ENCODE measurements at regions not wholly inside any gene's neighbourhood (a gene's known extent, or its start where the extent isn't known, plus 50 kb on each side); places are given as distances from the start of the nearest gene placed in this dataset.

DNA sequence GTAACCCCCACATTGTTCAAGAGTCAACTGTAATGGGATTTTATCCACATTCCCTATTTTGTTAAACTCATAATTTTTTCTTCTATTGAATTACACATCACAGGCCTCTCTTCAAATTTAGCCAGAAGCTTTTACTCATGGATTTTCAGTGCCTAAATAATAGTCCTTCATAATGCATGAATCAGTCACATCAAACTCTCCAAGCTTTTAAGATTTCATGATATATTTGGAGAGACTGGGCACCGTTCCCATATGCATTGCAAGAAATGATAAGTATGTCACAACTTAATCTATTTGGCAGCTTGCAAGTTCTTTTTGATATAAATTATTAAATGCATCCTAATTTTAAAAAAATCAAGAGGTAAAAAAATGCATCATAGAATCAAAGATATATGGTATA, 465.9 kb downstream of the DMAC1 start:
- WGBS (ENCODE audit: low lambda C conversion rate), result 0% methylated on average over 1 of the region's 1 CpG
- H4K20me1 ChIP-seq (ENCODE audit: insufficient read depth, low read length), result no peaks in the 10 kb centered on the region
- H3K4me3 ChIP-seq (replicated peaks in 1 of 3; ENCODE audit: insufficient read depth in 1 of 3, low read depth in 2 of 3, low read length in 3 of 3), result no peak overlapping the region
- BruUV-seq (replicated peaks), result no TSS peak
- no peaks in the 10 kb centered on the region for H3K79me2 ChIP-seq (ENCODE audit: insufficient read depth, low read length)
- no peaks in the 10 kb centered on the region for H3K27me3 ChIP-seq (ENCODE audit: control insufficient read depth in 1 of 2, insufficient read depth in 2 of 2, low read length in 2 of 2)
- no peaks in the 10 kb centered on the region for H3K9me3 ChIP-seq (ENCODE audit: low read length)
- ChIA-PET POLR2A (no interaction called here), CTCF (ENCODE audit: low intra/inter-chr PET ratio, low total read pairs) (no interaction called here)
- H3K27ac ChIP-seq (ENCODE audit: extremely low read length, insufficient read depth, low read length), result no peak overlapping the region
- H3K9ac ChIP-seq (ENCODE audit: insufficient read depth, low read depth, low read length), result no peak overlapping the region
- intact Hi-C loops (cut with micrococcal nuclease; ENCODE audit: unreplicated experiment), result no loop called here
- H3K4me2 ChIP-seq (ENCODE audit: low read depth, low read length), result no peak overlapping the region
- TF ChIP-seq SRSF1 (optimal IDR thresholded peaks at IDR 0.05; ENCODE audit: low read depth, low read length), result no peak
- TF ChIP-seq ZNF274 (CRISPR knock-in tag; IDR thresholded peaks at IDR 0.05), result no peak
- TF ChIP-seq HNRNPK (IDR thresholded peaks at IDR 0.05; ENCODE audit: low read depth, low read length, poor library complexity, severe bottlenecking), result no peak
- no peak for TF ChIP-seq ZNF644 (CRISPR knock-in tag; IDR thresholded peaks at IDR 0.05; ENCODE audit: low read depth)
- TF ChIP-seq ZNF30 (CRISPR knock-in tag; IDR thresholded peaks at IDR 0.05), result no peak
- no peak for TF ChIP-seq CBX2 (IDR thresholded peaks at IDR 0.05; ENCODE audit: low read depth, low read length)
- no peak for TF ChIP-seq CBX2 (CRISPR knock-in tag; IDR thresholded peaks at IDR 0.05; ENCODE audit: low read depth)
- TF ChIP-seq ATF7-NPFF (CRISPR knock-in tag; IDR thresholded peaks at IDR 0.05; ENCODE audit: low read depth), result no peak
- TF ChIP-seq, protein P1, sequence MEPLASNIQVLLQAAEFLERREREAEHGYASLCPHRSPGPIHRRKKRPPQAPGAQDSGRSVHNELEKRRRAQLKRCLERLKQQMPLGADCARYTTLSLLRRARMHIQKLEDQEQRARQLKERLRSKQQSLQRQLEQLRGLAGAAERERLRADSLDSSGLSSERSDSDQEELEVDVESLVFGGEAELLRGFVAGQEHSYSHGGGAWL (CRISPR knock-in tag; IDR thresholded peaks at IDR 0.05), result no peak
- TF ChIP-seq SP140L (CRISPR knock-in tag; IDR thresholded peaks at IDR 0.05; ENCODE audit: borderline replicate concordance), result no peak
- TF ChIP-seq ZNF235 (CRISPR knock-in tag; IDR thresholded peaks at IDR 0.05; ENCODE audit: borderline replicate concordance), result no peak
- TF ChIP-seq ZNF674 (CRISPR knock-in tag; IDR thresholded peaks at IDR 0.05; ENCODE audit: low read depth), result no peak
- no peak for TF ChIP-seq HNRNPL (IDR thresholded peaks at IDR 0.05; ENCODE audit: low read depth, low read length)
- no peak for ATAC-seq
- no peak for FAIRE-seq
- in situ Hi-C loops (cut with HindIII; ENCODE audit: extremely low pct_ligation_motif_present, low pct_unique_long_range_greater_than_20kb), result no loop called here
- no peaks in the 10 kb centered on the region for H3K36me3 ChIP-seq (replicated peaks in 1 of 2; ENCODE audit: control insufficient read depth in 1 of 2, insufficient read depth in 2 of 2, low read length in 2 of 2)
- no peaks in the 10 kb centered on the region for H3K4me1 ChIP-seq (ENCODE audit: insufficient read depth, low read length)
- H2AFZ ChIP-seq (ENCODE audit: low read length), result no peak overlapping the region
- DNase-seq (ENCODE audit: low spot score), result no peak

Data from HepG2 (cell line).